A549 (cell line): ENCODE measurements at regions not wholly inside any gene's neighbourhood (a gene's known extent, or its start where the extent isn't known, plus 50 kb on each side); places are given as distances from the start of the nearest gene placed in this dataset.

ENCODE experiments used
- ATAC-seq, 2 experiments: fragments of 200-7000 bp in 1 of 2; fragments of >200 bp in 1 of 2; cut with Nextera tagmentation in 1 of 2; cut with Tn5 transposase in 1 of 2; 3 replicates each; pipeline versions ENCODE4 v1.8.0 to v1.9.1; 2018 to 2020; ENCODE audit warnings: mild to moderate bottlenecking in 1 of 2, moderate library complexity in 1 of 2
- CTCF ChIA-PET: fragments of 300-600 bp; sonication (Branson Sonifier 250); formaldehyde crosslinking; extraction: SDS; loops from one replicate; lab custom pipeline; 2021; ENCODE audit warnings: antibody characterized with exemption, inconsistent platforms; lab: Yijun Ruan, JAX
- POLR2A ChIA-PET: fragments of 350-600 bp; formaldehyde crosslinking; extraction: SDS; loops from one replicate; lab custom pipeline; 2021; ENCODE audit warnings: antibody characterized with exemption, inconsistent platforms; lab: Yijun Ruan, JAX
- DNase-seq, 2 experiments: peaks; one replicate each; pipeline versions ENCODE4 v3.0.0 to v3.0.0-alpha.2; 2011 to 2016; ENCODE audit warnings: low read depth in 1 of 2, low spot score in 1 of 2
- FAIRE-seq: peaks from 2 replicates; lab custom pipeline; 2011; peaks lifted over from hg19 to GRCh38; lab: Jason Lieb, UNC
- H3K27ac ChIP-seq, 2 experiments: fragments of >200 bp; sonication (Bioruptor Twin); formaldehyde crosslinking; 3 replicates each; pipeline ENCODE4 v1.5.1; 2016 to 2017
- H3K4me1 ChIP-seq: fragments of >200 bp; sonication (Bioruptor Twin); formaldehyde crosslinking; 3 replicates; pipeline ENCODE4 v1.6.1; 2016
- H3K4me2 ChIP-seq: fragments of >200 bp; sonication (Bioruptor Twin); formaldehyde crosslinking; 3 replicates; pipeline ENCODE4 v1.6.1; 2016
- H3K4me3 ChIP-seq: fragments of >200 bp; sonication (Bioruptor Twin); formaldehyde crosslinking; 3 replicates; pipeline ENCODE4 v1.5.1; 2016
- H3K9me3 ChIP-seq: fragments of >200 bp; sonication (Bioruptor Twin); formaldehyde crosslinking; 3 replicates; pipeline ENCODE4 v1.6.1; 2016
- CBX2 ChIP-seq: fragments of 200-600 bp; sonication (generic); IDR thresholded peaks from 2 replicates; pipeline ENCODE4 v1.6.1; 2016; ENCODE audit warnings: low read depth, mild to moderate bottlenecking, borderline replicate concordance
- CBX8 ChIP-seq: fragments of 200-600 bp; sonication (generic); IDR thresholded peaks from 2 replicates; pipeline ENCODE4 v1.6.1; 2016
- CEBPB ChIP-seq, 2 experiments: fragments of >200 bp in 1 of 2; sonication (Bioruptor Twin) in 1 of 2; formaldehyde crosslinking in 1 of 2; IDR thresholded peaks; 2 replicates each; pipeline ENCODE4 v1.6.1; 2012 to 2016
- CHD2 ChIP-seq: fragments of 150-350 bp; IDR thresholded peaks from 2 replicates; pipeline ENCODE4 v1.6.1; 2014; ENCODE audit warnings: low read length; ENCODE audit not compliant: partially characterized antibody
- CHD4 ChIP-seq: fragments of 200-600 bp; sonication (generic); IDR thresholded peaks from 2 replicates; pipeline ENCODE4 v1.6.1; 2016; ENCODE audit warnings: antibody characterized with exemption, mild to moderate bottlenecking, borderline replicate concordance
- CTCF ChIP-seq: fragments of >200 bp; sonication (Bioruptor Twin); formaldehyde crosslinking; IDR thresholded peaks from 3 replicates; pipeline ENCODE4 v1.5.1; 2016
- E2F6 ChIP-seq: IDR thresholded peaks from 2 replicates; pipeline ENCODE4 v1.6.1; 2012; ENCODE audit warnings: low read depth, borderline replicate concordance
- EHF ChIP-seq: fragments of 250-450 bp; sonication (Bioruptor Pico); IDR thresholded peaks from 2 replicates; pipeline ENCODE4 v1.5.0; 2020; ENCODE audit warnings: mild to moderate bottlenecking
- EHMT2 ChIP-seq: fragments of 200-600 bp; sonication (generic); IDR thresholded peaks from 2 replicates; pipeline ENCODE4 v1.6.1; 2016; ENCODE audit warnings: antibody characterized with exemption, low read depth, mild to moderate bottlenecking, moderate library complexity
- FOSB ChIP-seq: fragments of 250-450 bp; sonication (Bioruptor Pico); IDR thresholded peaks from 2 replicates; pipeline ENCODE4 v1.5.0; 2020; ENCODE audit warnings: mild to moderate bottlenecking, moderate library complexity
- FOXS1 ChIP-seq: fragments of 250-450 bp; sonication (Bioruptor Pico); IDR thresholded peaks from 2 replicates; pipeline ENCODE4 v1.5.0; 2020; ENCODE audit warnings: mild to moderate bottlenecking, moderate library complexity
- GATA3 ChIP-seq: IDR thresholded peaks from 2 replicates; pipeline ENCODE4 v1.6.1; 2012; ENCODE audit warnings: borderline replicate concordance
- HDAC2 ChIP-seq: fragments of 200-600 bp; sonication (generic); IDR thresholded peaks from 2 replicates; pipeline ENCODE4 v1.6.1; 2016
- HEYL ChIP-seq: fragments of 250-450 bp; sonication (Bioruptor Pico); IDR thresholded peaks from 2 replicates; pipeline ENCODE4 v1.8.0; 2021; ENCODE audit warnings: mild to moderate bottlenecking, moderate library complexity
- HOXA7 ChIP-seq: fragments of 250-450 bp; sonication (Bioruptor Pico); IDR thresholded peaks from 2 replicates; pipeline ENCODE4 v1.5.0; 2020; ENCODE audit warnings: mild to moderate bottlenecking, moderate library complexity
- JUN ChIP-seq, 2 experiments: fragments of >200 bp; sonication (Bioruptor Twin); formaldehyde crosslinking; IDR thresholded peaks; 2 replicates in 1 of 2; 3 replicates in 1 of 2; pipeline ENCODE4 v1.6.1; 2016 to 2017
- JUNB ChIP-seq: fragments of >200 bp; sonication (Bioruptor Twin); formaldehyde crosslinking; IDR thresholded peaks from 2 replicates; pipeline ENCODE4 v1.6.1; 2016
- MAX ChIP-seq: IDR thresholded peaks from 2 replicates; pipeline ENCODE4 v1.6.1; 2012
- MAZ ChIP-seq: fragments of 150-350 bp; IDR thresholded peaks from 2 replicates; pipeline ENCODE4 v1.6.1; 2014; ENCODE audit warnings: antibody characterized with exemption, low read depth, low read length, borderline replicate concordance
- MYC ChIP-seq: IDR thresholded peaks from 2 replicates; pipeline ENCODE4 v1.6.1; 2012; ENCODE audit warnings: mild to moderate bottlenecking, inconsistent platforms, low read length, improper control_type of control experiment, borderline replicate concordance
- NFE2L2 ChIP-seq: fragments of 150-350 bp; conservative IDR thresholded peaks from 2 replicates; pipeline ENCODE4 v1.6.1; 2014; ENCODE audit warnings: low read length
- PBX3 ChIP-seq: IDR thresholded peaks from 2 replicates; pipeline ENCODE4 v1.6.1; 2012
- POLR2A ChIP-seq: IDR thresholded peaks from 2 replicates; pipeline ENCODE4 v1.6.1; 2012; ENCODE audit warnings: mild to moderate bottlenecking, low read length
- RAD21 ChIP-seq, 2 experiments: fragments of >200 bp in 1 of 2; sonication (Bioruptor Twin) in 1 of 2; formaldehyde crosslinking in 1 of 2; IDR thresholded peaks in 1 of 2; conservative IDR thresholded peaks in 1 of 2; 2 replicates in 1 of 2; 3 replicates in 1 of 2; pipeline ENCODE4 v1.6.1; 2012 to 2018; ENCODE audit warnings: inconsistent platforms in 1 of 2
- REST ChIP-seq: fragments of 200-600 bp; sonication (generic); IDR thresholded peaks from 2 replicates; pipeline ENCODE4 v1.6.1; 2016; ENCODE audit warnings: antibody characterized with exemption, mild to moderate bottlenecking, moderate library complexity
- SMC3 ChIP-seq: fragments of >200 bp; sonication (Bioruptor Twin); formaldehyde crosslinking; IDR thresholded peaks from 3 replicates; pipeline ENCODE4 v1.6.1; 2018; ENCODE audit warnings: inconsistent platforms
- SREBF2 ChIP-seq: fragments of 450-650 bp; IDR thresholded peaks from 2 replicates; pipeline ENCODE4 v1.6.1; 2014; ENCODE audit warnings: mild to moderate bottlenecking, moderate library complexity
- ZC3H11A ChIP-seq: fragments of 450-650 bp; IDR thresholded peaks from 2 replicates; pipeline ENCODE4 v1.6.1; 2014; ENCODE audit warnings: antibody characterized with exemption, mild to moderate bottlenecking
- ZFP36 ChIP-seq: fragments of 450-650 bp; IDR thresholded peaks from 2 replicates; pipeline ENCODE4 v1.6.1; 2014; ENCODE audit warnings: borderline replicate concordance; ENCODE audit not compliant: partially characterized antibody
- ZNF302 ChIP-seq: fragments of 250-450 bp; sonication (Bioruptor Pico); IDR thresholded peaks from 2 replicates; pipeline ENCODE4 v1.9.0; 2021; ENCODE audit warnings: inconsistent platforms, mild to moderate bottlenecking, moderate library complexity
- ZSCAN20 ChIP-seq: fragments of 250-450 bp; sonication (Bioruptor Pico); IDR thresholded peaks from 2 replicates; pipeline ENCODE4 v1.8.0; 2022; ENCODE audit warnings: mild to moderate bottlenecking, moderate library complexity
- WGBS: methylation state at CpG from one replicate; pipeline ENCODE4 v1.1.6; 2017; ENCODE audit errors: missing lambda C conversion rate; 5-methylcytosine and 5-hydroxymethylcytosine counted together

- Histone ChIP-seq H3K9me3 (no peaks in the 10 kb centered on the region), H3K4me1 (no peaks in the 10 kb centered on the region), H3K27ac (no peak overlapping the region), H3K4me2 (no peak overlapping the region), H3K4me3 (no peak overlapping the region)
- ChIA-PET POLR2A (no interaction called here), CTCF (no interaction called here)
- no peak for FAIRE-seq
- TF ChIP-seq CHD2 (no peak), NFE2L2 (no peak), E2F6 (no peak), MAX (no peak), REST (no peak), JUN (IDR thresholded peaks at IDR 0.05) (no peak), RAD21 (conservative IDR thresholded peaks at IDR 0.05 in 1 of 2, IDR thresholded peaks at IDR 0.05 in 1 of 2) (no peak), CBX2 (no peak), SREBF2 (no peak), ZC3H11A (no peak), CTCF (no peak), EHMT2 (no peak), POLR2A (no peak), HEYL (CRISPR knock-in tag) (no peak), MYC (no peak), HDAC2 (no peak), ZNF302 (CRISPR knock-in tag) (no peak), JUNB (no peak)
- ATAC-seq: no peak
- WGBS: 17% methylated on average over 2 of the region's 2 CpGs
- DNase-seq: no peak
Measured at GRCh38 chr2:66271777-66272176, 163.1 kb upstream of the MEIS1 start.

- no peak overlapping the region for H3K27ac ChIP-seq
- WGBS: 6% methylated on average over 1 of the region's 1 CpG
- ChIA-PET POLR2A (no interaction called here), CTCF (interaction anchor here (0.6 to 1.4 kb wide), 2 partner anchors 29 to 964 kb away, joined by 3 read pairs; no protein-coding TSS in a partner anchor)
- H3K4me2 ChIP-seq: no peak overlapping the region
- H3K9me3 ChIP-seq: no peaks in the 10 kb centered on the region
- H3K4me3 ChIP-seq: no peak overlapping the region
- no peak for ATAC-seq
- no peak for DNase-seq
- no peak for TF ChIP-seq JUN (IDR thresholded peaks at IDR 0.05)
- no peak for TF ChIP-seq CBX2
- no peak for TF ChIP-seq ZSCAN20 (CRISPR knock-in tag)
- no peak for TF ChIP-seq CEBPB (IDR thresholded peaks at IDR 0.05)
- no peak for TF ChIP-seq FOSB (CRISPR knock-in tag)
- no peak for TF ChIP-seq CBX8
- no peak for TF ChIP-seq HOXA7
- no peak for TF ChIP-seq EHF (CRISPR knock-in tag)
- TF ChIP-seq CHD2: no peak
- no peak for TF ChIP-seq SMC3
- TF ChIP-seq CHD4: no peak
- no peak for TF ChIP-seq ZFP36
- no peak for TF ChIP-seq E2F6
- TF ChIP-seq EHMT2: no peak
- no peak for TF ChIP-seq GATA3
- no peak for TF ChIP-seq ZC3H11A
- no peak for TF ChIP-seq MAZ
- TF ChIP-seq PBX3: no peak
- TF ChIP-seq FOXS1 (CRISPR knock-in tag): no peak
- no peak for FAIRE-seq
- H3K4me1 ChIP-seq: no peaks in the 10 kb centered on the region
Measured at GRCh38 chr2:66270247-66270646, 164.7 kb upstream of the MEIS1 start.
